ENCODE measurements at regions not wholly inside any gene's neighbourhood (a gene's known extent, or its start where the extent isn't known, plus 50 kb on each side); places are given as distances from the start of the nearest gene placed in this dataset.

DNA sequence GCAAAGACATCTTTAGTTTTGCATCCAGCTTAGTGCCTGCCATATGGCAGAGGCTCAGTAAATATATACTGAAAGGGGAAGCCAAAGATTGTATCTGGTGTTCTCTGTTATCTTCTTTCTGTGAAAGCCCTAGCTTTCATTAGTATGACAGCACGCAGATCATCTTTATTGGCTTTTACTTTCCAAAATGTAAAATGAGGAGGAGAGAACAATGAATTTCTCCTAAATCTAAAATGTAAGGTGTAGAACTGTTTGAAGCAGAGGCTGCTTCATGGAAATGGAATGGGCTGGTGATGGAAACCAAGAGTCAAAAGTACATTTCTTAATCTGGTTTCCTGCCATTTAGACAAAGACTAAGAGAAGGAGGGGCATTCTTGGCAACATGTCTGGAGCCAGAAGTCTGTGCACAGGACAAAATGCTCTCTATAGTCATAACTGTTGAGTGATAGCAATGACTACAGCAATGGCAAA is 1029.9 kb upstream of the PIK3C3 start:
- Histone ChIP-seq H3K27me3 (no peaks in the 10 kb centered on the region), H3K36me3 (no peaks in the 10 kb centered on the region), H3K4me1 (ENCODE audit: low read depth) (peaks cover 6% of the 10 kb centered on the region), H3K4me3 (no peak overlapping the region), H3K9me3 (ENCODE audit: low read depth) (no peaks in the 10 kb centered on the region), H3K27ac (no peak overlapping the region)
- TF ChIP-seq, protein P1, sequence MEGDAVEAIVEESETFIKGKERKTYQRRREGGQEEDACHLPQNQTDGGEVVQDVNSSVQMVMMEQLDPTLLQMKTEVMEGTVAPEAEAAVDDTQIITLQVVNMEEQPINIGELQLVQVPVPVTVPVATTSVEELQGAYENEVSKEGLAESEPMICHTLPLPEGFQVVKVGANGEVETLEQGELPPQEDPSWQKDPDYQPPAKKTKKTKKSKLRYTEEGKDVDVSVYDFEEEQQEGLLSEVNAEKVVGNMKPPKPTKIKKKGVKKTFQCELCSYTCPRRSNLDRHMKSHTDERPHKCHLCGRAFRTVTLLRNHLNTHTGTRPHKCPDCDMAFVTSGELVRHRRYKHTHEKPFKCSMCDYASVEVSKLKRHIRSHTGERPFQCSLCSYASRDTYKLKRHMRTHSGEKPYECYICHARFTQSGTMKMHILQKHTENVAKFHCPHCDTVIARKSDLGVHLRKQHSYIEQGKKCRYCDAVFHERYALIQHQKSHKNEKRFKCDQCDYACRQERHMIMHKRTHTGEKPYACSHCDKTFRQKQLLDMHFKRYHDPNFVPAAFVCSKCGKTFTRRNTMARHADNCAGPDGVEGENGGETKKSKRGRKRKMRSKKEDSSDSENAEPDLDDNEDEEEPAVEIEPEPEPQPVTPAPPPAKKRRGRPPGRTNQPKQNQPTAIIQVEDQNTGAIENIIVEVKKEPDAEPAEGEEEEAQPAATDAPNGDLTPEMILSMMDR (IDR thresholded peaks at IDR 0.05; ENCODE audit: low read depth, low read length), result no peak
- DNase-seq (ENCODE audit: low read depth in 1 of 2, low spot score in 1 of 2), result peak in 1 of 2 donors; percentile 44

DNA sequence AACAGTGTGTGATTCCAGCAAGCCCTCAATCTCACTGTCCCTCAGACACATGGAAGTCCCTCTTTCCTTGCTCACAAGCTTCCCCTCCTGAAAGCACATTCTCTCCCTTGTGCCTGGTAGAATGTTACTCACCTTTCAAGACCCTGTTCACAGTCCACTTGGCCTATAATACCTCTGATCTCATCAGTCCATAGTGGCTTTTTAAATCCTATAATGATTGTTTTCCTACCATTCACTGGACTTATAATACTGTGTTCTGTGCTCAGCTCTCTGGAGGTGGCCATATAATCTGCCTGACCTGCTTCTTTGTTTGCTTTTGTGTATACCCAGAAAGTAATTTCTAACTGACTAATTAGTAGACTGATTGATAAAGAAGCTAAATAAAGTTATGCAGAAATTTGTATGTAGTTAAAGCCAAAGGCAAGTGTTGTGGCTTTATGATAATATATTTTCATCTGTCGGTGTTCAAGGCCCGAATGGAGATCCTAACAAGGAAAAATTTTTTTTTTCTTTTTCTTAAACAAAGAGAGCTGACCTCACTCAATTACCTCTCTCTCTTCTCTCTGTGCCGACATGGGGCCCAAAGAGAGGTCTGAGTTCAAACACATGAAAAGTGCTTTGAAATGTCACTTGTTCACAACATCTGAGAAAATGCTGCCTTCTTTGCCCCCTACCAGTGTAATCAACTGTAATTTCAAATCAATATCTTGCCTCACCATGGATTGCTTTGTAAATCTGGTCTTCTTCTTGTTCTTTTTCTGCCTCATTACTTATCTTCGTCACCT is 1033.0 kb upstream of the PIK3C3 start:
- no peak for DNase-seq (ENCODE audit: low read depth in 1 of 2, low spot score in 1 of 2)
- peaks cover 6% of the 10 kb centered on the region for H3K4me1 ChIP-seq (ENCODE audit: low read depth)
- H3K4me3 ChIP-seq, result no peak overlapping the region
- H3K27ac ChIP-seq, result no peak overlapping the region
- no peaks in the 10 kb centered on the region for H3K36me3 ChIP-seq
- H3K9me3 ChIP-seq (ENCODE audit: low read depth), result no peaks in the 10 kb centered on the region
- no peaks in the 10 kb centered on the region for H3K27me3 ChIP-seq
- TF ChIP-seq, protein P1 (IDR thresholded peaks at IDR 0.05; ENCODE audit: low read depth, low read length), result no peak

DNA sequence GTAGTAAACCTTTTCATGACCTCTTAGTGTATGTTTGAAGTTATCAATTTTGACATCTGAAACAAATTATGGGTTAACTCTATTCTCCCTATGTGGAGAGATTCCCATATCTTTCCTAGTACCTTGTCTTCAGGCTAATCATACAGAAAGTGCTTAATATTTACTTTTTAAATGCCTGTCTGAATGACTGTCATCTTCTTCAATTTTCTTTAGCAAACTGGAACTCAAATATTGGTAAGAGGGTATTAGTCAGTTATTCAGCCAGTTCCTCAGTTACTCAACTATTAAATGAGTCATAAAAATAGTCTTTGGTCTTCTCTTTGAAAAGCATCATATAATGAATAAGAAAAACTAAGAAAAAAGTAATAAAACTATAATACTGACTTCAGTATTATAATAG is 1038.0 kb upstream of the PIK3C3 start:
- DNase-seq (ENCODE audit: low read depth in 1 of 2, low spot score in 1 of 2), result no peak
- TF ChIP-seq, protein P1 (IDR thresholded peaks at IDR 0.05; ENCODE audit: low read depth, low read length), result no peak
- no peak overlapping the region for H3K27ac ChIP-seq

DNA sequence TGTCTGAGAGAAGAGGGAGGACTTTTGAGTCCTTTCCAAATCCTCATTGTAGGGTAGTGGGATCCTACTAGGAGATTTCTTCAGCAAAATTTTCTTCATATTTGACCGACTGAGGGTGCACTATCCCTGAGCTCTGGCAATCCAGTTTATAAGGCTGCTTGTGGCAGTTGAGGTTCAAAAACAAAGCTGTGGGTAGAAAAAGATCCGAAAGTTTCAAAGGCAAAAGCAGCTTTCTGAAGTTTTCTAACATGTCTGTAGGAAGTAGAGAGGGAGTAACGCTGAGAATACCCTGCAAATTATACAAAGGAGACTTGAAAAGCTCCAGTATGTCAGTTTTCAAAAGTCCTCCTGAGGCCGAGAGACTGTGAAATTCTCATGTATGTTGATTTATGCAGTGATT is 1039.3 kb upstream of the PIK3C3 start:
- H3K9me3 ChIP-seq (ENCODE audit: low read depth), result no peaks in the 10 kb centered on the region
- DNase-seq (ENCODE audit: low read depth in 1 of 2, low spot score in 1 of 2), result no peak
- no peak overlapping the region for H3K4me3 ChIP-seq
- H3K27ac ChIP-seq, result no peak overlapping the region
- H3K27me3 ChIP-seq, result no peaks in the 10 kb centered on the region
- no peaks in the 10 kb centered on the region for H3K4me1 ChIP-seq (ENCODE audit: low read depth)
- TF ChIP-seq, protein P1 (IDR thresholded peaks at IDR 0.05; ENCODE audit: low read depth, low read length), result no peak
- no peaks in the 10 kb centered on the region for H3K36me3 ChIP-seq

More for the DNA sequence above, 1038.0 kb upstream of the PIK3C3 start:
- Histone ChIP-seq H3K4me1 (ENCODE audit: low read depth) (no peaks in the 10 kb centered on the region), H3K4me3 (no peak overlapping the region), H3K36me3 (no peaks in the 10 kb centered on the region), H3K27me3 (no peaks in the 10 kb centered on the region), H3K9me3 (ENCODE audit: low read depth) (no peaks in the 10 kb centered on the region)

GRCh38 chr18:40911582-40912254 is 1043.3 kb upstream of the PIK3C3 start:
- H3K4me1 ChIP-seq (ENCODE audit: low read depth), result peaks cover 3% of the 10 kb centered on the region
- H3K36me3 ChIP-seq, result no peaks in the 10 kb centered on the region
- no peak overlapping the region for H3K27ac ChIP-seq
- H3K9me3 ChIP-seq (ENCODE audit: low read depth), result no peaks in the 10 kb centered on the region
- H3K27me3 ChIP-seq, result no peaks in the 10 kb centered on the region
- DNase-seq (ENCODE audit: low read depth in 1 of 2, low spot score in 1 of 2), result peak in 1 of 2 donors; percentile 65
- TF ChIP-seq, protein P1 (IDR thresholded peaks at IDR 0.05; ENCODE audit: low read depth, low read length), result no peak
- H3K4me3 ChIP-seq, result no peak overlapping the region

Measured in cardiac muscle cell (in vitro differentiated cells and primary cell).